ENCODE measurements at regions not wholly inside any gene's neighbourhood (a gene's known extent, or its start where the extent isn't known, plus 50 kb on each side); places are given as distances from the start of the nearest gene placed in this dataset.

GRCh38 chr9:108710424-108710823, 145.4 kb downstream of the ACTL7B start:
- intact Hi-C loops (cut with DNase I), result no loop called here
- Histone ChIP-seq H3K4me1 (peaks cover 15% of the 10 kb centered on the region), H3K4me3 (no peak overlapping the region), H3K9me3 (no peaks in the 10 kb centered on the region), H3K27me3 (no peaks in the 10 kb centered on the region), H3K27ac (no peak overlapping the region), H3K36me3 (no peaks in the 10 kb centered on the region)
- DNase-seq (ENCODE audit: extremely low spot score in 2 of 2), result peak; percentile 34 to 64
- TF ChIP-seq CTCF (IDR thresholded peaks at IDR 0.05) (no peak), POLR2A (IDR thresholded peaks at IDR 0.05) (no peak), POLR2AphosphoS5 (IDR thresholded peaks at IDR 0.05; ENCODE audit: insufficient read depth in 1 of 2, low read depth in 1 of 2) (no peak)

DNA sequence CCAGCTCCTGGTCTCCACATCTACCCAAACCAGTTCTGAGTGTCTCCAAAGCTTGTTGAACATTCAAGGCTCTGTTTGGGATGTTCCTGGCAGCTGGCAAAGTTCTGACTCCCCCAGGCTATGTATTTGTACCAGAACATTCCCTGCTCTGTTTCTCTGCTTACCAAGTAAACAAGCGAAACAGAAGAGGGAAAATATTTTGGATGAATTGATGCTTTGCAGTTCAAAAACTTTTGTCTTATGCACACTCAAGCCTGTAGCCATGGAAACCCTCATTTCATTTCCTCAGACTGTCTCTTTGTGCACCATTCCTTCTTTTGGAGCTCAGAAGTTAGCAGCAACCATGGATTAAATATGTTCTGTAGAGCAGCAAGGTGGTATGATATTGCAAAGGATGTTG, 145.8 kb downstream of the ACTL7B start:
- no peak for DNase-seq (ENCODE audit: extremely low spot score in 2 of 2)

GRCh38 chr9:108709126-108709525, 146.7 kb downstream of the ACTL7B start:
- no peaks in the 10 kb centered on the region for H3K36me3 ChIP-seq
- no peaks in the 10 kb centered on the region for H3K9me3 ChIP-seq
- no peak overlapping the region for H3K4me3 ChIP-seq
- no peak overlapping the region for H3K27ac ChIP-seq
- no peak for DNase-seq (ENCODE audit: extremely low spot score in 2 of 2)
- intact Hi-C loops (cut with DNase I), result no loop called here
- no peak for TF ChIP-seq POLR2AphosphoS5 (IDR thresholded peaks at IDR 0.05; ENCODE audit: insufficient read depth in 1 of 2, low read depth in 1 of 2)
- TF ChIP-seq CTCF (IDR thresholded peaks at IDR 0.05), result no peak
- no peak for TF ChIP-seq POLR2A (IDR thresholded peaks at IDR 0.05)
- H3K4me1 ChIP-seq, result peaks cover 25% of the 10 kb centered on the region
- H3K27me3 ChIP-seq, result no peaks in the 10 kb centered on the region

More for the DNA sequence above, 145.8 kb downstream of the ACTL7B start:
- no peaks in the 10 kb centered on the region for H3K36me3 ChIP-seq
- no peak for TF ChIP-seq POLR2A (IDR thresholded peaks at IDR 0.05)
- TF ChIP-seq CTCF (IDR thresholded peaks at IDR 0.05), result no peak
- TF ChIP-seq POLR2AphosphoS5 (IDR thresholded peaks at IDR 0.05; ENCODE audit: insufficient read depth in 1 of 2, low read depth in 1 of 2), result no peak
- H3K9me3 ChIP-seq, result no peaks in the 10 kb centered on the region
- no peak overlapping the region for H3K27ac ChIP-seq
- H3K4me1 ChIP-seq, result peaks cover 16% of the 10 kb centered on the region
- no peak overlapping the region for H3K4me3 ChIP-seq
- intact Hi-C loops (cut with DNase I), result no loop called here
- H3K27me3 ChIP-seq, result no peaks in the 10 kb centered on the region

- H3K27ac ChIP-seq, result no peak overlapping the region
- TF ChIP-seq CTCF (IDR thresholded peaks at IDR 0.05), result no peak
- TF ChIP-seq POLR2A (IDR thresholded peaks at IDR 0.05), result no peak
- TF ChIP-seq POLR2AphosphoS5 (IDR thresholded peaks at IDR 0.05; ENCODE audit: insufficient read depth in 1 of 2, low read depth in 1 of 2), result peak in 1 of 2 donors; percentile 17
- no peaks in the 10 kb centered on the region for H3K9me3 ChIP-seq
- H3K4me1 ChIP-seq, result peaks cover 31% of the 10 kb centered on the region
- intact Hi-C loops (cut with DNase I), result no loop called here
- no peak overlapping the region for H3K4me3 ChIP-seq
- peak in 1 of 2 donors; percentile 78 for DNase-seq (ENCODE audit: extremely low spot score in 2 of 2)
- H3K27me3 ChIP-seq, result no peaks in the 10 kb centered on the region
- no peaks in the 10 kb centered on the region for H3K36me3 ChIP-seq
Measured at GRCh38 chr9:108708448-108708847, 147.3 kb downstream of the ACTL7B start.

DNA sequence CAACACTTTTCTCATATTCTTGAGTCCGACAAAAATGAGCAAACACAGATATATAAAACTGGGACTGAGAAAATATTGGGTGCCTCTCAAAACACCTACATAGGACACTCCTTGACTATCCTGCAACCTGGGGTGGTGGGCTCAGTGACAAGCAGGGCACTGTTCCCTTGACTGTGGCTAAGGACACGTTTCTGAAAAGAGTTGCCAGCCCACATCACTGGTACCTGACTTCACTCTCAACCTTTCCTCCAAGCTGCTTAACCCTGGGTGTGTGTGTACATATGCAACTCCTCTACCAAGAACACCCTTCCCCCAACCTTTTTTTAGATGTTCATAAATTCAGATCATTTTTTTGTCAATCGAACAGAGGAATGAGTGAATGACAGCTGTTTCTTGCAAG, 148.7 kb downstream of the ACTL7B start:
- Histone ChIP-seq H3K4me1 (peaks cover 39% of the 10 kb centered on the region), H3K9me3 (no peaks in the 10 kb centered on the region), H3K27me3 (no peaks in the 10 kb centered on the region), H3K27ac (no peak overlapping the region), H3K36me3 (no peaks in the 10 kb centered on the region), H3K4me3 (no peak overlapping the region)
- intact Hi-C loops (cut with DNase I), result no loop called here
- TF ChIP-seq CTCF (IDR thresholded peaks at IDR 0.05) (no peak), POLR2AphosphoS5 (IDR thresholded peaks at IDR 0.05; ENCODE audit: insufficient read depth in 1 of 2, low read depth in 1 of 2) (no peak)
- peak; percentile 54 to 61 for DNase-seq (ENCODE audit: extremely low spot score in 2 of 2)

Data from vagina (tissue), 2 donors.